ENCODE measurements at regions not wholly inside any gene's neighbourhood (a gene's known extent, or its start where the extent isn't known, plus 50 kb on each side); places are given as distances from the start of the nearest gene placed in this dataset.

DNA sequence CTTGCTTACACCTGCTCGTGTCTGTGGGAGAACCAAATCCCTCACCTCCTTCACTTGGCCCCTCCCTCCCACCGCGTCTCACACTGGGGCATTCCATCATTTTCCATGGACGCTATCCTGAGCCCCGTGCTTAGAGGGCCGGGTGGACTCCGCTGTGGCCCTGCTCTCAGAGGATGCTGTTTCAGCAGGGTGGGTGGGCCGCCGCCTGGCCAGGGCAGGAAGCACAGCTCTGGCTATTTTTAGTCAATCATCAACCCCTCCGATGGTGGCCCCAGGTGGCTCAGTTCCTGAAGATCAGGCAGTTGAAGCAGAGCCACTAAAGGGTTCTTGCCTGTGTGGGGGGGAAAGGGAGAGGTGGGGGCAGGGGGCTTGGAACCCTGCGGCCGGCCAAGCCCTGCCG lies 230.3 kb downstream of the ENGASE start:
- DNase-seq, result no peak

DNA sequence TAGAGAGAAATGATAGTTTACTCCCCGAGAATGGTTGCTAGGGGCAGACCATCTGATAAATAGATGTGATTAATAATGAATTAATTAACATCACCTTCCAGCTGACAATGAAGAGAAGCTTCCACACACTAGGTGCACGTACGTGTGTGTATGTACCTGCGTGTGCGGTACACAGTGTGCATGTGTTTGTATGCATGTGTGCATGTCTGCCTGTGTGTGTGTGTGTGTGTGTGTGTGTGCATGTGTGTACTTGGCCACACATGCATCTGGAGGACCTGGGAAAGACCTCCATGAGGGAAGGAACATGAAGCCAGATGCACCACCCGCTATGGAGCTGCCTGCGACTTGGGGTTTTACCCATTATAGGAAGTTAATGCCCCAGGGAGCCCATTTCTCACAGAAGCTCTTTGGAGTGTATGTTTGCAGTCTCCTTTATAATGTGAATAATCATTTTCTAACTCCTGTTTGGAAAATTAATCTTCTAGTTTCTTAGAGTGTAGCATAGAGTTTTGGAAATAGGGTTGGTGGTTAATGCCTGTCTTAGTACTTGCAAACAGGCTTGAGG lies 229.1 kb downstream of the ENGASE start:
- no peak for DNase-seq

- no peak for DNase-seq
Measured at GRCh38 chr17:79301469-79301868, 226.8 kb downstream of the ENGASE start.

- no peak for DNase-seq
Measured at GRCh38 chr17:79299349-79299748, 224.7 kb downstream of the ENGASE start.

DNA sequence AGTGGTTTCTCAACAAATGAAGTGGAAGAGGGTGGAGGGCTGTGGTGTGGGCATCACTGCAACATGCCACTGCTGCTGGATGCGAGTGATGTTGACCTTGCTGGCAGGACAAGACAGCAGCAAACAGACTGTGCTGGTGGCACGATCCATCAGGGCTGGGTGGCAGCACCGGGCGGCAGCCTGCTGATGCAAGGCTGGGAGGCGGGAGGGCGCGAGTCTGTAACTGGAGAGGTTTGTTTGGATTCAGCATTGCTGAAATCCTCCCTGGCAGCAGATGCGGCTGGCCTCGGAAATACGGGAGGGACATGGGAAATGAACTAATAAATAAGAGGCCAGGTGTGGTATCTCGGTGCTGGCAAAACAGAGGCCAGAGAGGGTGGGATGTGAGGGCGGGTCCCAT lies 224.2 kb downstream of the ENGASE start:
- DNase-seq, result no peak

DNA sequence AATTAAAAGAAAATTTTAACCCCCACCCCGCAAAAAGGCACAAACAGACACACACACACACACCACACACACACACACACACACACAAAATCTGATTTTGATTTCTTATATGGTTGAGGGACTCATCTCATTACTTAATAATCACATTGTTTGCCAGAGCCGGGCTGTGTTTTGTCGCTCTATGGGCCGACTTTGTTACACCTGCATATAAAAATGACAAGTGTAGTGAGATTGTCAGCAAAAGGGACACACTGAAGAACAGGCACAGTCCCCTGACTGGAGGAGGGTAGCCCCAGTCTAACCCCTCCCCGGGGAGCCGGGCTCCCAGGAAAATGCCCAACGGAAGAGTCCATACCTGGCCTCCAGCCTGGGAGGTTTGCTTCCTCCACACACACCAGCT lies 221.6 kb downstream of the ENGASE start:
- DNase-seq, result no peak

- no peak for DNase-seq
Measured at GRCh38 chr17:79295307-79295706, 220.7 kb downstream of the ENGASE start.

GRCh38 chr17:79294459-79295071 lies 219.9 kb downstream of the ENGASE start:
- peak; percentile 42 for DNase-seq

DNA sequence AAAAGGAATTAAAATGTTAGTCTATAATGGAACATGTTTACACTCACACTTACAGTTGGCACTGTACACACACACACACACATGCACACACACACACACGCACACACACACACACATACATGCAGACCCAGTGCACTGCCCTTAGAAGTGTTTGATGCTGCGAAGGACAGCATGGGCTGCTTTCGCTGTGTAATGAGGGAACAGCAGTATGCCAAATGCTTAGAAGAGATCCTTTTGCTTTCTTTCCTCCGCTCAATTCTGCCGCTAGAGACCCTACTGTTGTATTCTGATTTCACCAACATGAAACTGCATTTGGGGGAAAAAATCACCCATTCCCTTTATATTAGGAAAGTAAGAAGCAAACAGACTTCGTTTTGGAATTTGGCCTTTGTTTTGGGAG lies 217.9 kb downstream of the ENGASE start:
- no peak for DNase-seq

- no peak for DNase-seq
Measured at GRCh38 chr17:79291391-79291790, 216.8 kb downstream of the ENGASE start.

GRCh38 chr17:79290726-79291125 lies 216.1 kb downstream of the ENGASE start:
- no peak for DNase-seq

- DNase-seq, result no peak
Measured at GRCh38 chr17:79288950-79289349, 214.3 kb downstream of the ENGASE start.

- no peak for DNase-seq
Measured at GRCh38 chr17:79286440-79286839, 211.8 kb downstream of the ENGASE start.

- no peak for DNase-seq
Measured at GRCh38 chr17:79285973-79286372, 211.3 kb downstream of the ENGASE start.

GRCh38 chr17:79282294-79282693 lies 207.7 kb downstream of the ENGASE start:
- DNase-seq, result no peak

- no peak for DNase-seq
Measured at GRCh38 chr17:79281803-79282202, 207.2 kb downstream of the ENGASE start.

DNA sequence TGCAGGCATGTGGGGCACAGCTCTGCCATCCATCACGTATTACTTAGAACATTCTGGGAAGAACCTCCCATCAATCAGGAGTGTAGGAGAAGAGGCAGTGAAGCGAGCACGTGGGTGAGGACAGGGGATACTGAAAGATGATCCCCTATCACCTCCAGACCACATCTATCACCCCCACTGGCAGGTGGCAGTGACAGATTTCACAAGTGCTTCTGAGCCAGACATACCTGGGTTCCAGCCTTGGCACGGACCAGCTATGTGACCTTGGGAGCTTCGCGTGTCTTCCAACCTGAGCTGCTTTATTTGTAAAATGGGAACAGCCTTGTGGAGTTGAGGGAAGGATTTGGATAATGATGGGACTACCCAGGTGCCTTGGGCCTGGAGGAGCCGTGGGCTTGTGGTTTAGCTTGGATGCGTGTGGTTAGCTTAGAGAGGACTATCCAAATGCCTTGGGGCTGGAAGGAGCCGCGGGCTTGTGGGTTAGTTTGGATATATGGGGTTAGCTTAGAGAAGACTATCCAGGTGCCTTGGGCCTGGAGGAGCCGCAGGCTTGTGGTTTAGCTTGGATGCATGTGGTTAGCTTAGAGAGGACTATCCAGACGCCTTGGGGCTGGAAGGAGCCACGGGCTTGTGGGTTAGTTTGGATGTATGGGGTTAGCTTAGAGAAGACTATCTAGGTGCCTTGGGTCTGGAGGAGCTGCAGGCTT lies 206.4 kb downstream of the ENGASE start:
- no peak for DNase-seq

DNA sequence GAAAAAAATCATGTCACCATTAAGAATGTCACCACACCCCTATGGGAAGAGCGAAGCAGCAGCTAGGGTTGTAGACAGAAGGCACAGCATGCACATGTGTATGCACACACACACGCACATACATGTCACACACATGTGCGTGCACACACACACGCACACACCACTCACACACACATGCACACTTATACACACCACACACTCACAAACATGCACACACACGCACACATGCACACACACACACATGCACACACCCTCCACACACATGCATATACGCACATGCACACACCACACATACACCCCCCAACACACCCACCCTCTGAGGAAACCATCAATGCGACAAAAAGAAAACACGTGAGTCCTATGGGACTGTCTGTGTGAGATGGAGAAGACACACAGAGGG lies 205.4 kb downstream of the ENGASE start:
- DNase-seq, result no peak

- DNase-seq, result no peak
Measured at GRCh38 chr17:79279320-79279719, 204.7 kb downstream of the ENGASE start.

DNA sequence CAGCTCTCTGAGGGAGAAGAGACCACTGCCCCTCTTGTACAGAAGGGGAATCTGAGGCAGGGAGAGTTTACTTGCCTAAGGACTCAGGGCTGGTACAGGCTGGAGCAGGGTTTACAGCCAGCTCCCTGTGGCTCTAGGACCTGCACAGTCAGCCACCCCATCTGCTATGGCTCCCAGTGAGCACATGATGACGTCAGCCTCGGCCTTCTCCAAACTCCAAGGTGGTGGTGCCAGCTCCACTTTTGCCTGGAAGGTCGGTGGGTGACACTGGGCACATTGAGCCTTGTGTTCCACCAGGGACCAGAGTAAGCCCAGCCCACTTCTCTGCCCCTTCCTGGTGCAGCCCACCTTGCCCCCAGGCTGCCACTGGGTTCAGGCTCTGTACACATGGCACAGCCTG lies 202.2 kb downstream of the ENGASE start:
- no peak for DNase-seq

DNA sequence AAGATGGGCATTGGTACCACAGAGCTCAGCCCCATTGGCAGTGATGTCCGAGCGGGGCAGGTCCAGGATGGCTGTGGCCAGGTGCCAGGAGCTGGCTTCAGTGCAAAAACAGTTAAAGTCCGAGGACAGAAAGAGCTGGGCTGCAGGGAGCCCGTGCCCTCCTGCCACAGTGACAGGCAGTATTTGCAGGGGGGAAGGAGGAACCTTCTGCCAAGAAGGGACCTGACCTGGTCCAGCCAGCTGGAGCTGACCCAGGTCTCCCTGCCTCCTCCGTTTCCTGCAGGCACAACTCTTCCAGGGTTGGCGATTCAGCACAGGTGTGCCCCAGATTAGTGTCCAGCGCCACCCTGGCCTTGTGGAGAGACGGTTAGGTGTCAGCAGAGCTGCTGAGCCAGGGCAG lies 199.0 kb downstream of the ENGASE start:
- DNase-seq, result no peak

DNA sequence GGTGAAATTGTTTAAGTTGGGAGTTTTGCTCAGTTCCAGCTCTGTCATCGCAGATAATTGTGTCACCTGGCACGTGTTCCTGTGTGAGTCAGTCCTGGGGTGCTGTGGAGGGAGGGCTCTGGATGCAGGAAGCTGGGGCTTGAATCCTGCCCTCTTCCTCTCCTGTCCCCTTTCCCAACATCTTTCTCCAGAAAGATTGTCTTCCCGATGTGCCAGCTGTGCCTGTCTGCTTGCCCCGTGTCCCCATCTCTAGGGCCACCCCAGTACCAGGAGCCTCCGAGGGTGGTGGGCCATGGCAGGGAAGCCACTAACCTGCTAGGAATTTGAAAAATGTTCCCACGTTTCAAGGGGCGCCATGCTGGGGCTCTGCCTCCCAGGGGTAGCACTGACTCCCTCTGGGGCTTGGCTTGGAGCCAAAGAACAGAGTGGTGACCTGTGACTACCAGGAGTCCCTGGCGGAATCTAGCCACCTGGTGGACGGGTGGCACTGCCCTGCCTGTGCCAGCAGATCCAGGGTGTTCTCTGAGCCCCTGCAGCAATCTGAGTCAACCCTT lies 198.1 kb downstream of the ENGASE start:
- no peak for DNase-seq

- DNase-seq, result no peak
Measured at GRCh38 chr17:79272220-79272619, 197.6 kb downstream of the ENGASE start.

DNA sequence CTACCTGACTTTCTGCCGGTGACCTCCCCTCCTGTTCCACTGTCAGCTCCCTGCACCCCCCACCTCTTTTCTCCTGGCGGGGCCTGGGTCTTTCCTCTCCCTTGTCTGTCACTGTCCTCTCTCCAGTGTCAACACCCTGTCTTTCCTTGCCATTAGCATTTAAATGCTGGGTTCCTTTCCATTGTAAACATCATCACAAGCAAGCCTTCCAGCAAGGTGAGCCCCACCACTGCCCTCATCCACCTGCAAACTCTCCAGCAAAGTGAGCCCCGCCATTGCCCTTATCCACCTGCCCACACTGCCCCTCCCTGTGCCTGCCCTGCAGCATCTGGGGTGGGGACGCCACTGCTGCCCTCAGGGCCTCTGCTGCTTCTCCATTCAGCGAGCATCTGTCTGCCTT lies 195.0 kb downstream of the ENGASE start:
- DNase-seq, result no peak
